ENCODE measurements at regions not wholly inside any gene's neighbourhood (a gene's known extent, or its start where the extent isn't known, plus 50 kb on each side); places are given as distances from the start of the nearest gene placed in this dataset.

DNA sequence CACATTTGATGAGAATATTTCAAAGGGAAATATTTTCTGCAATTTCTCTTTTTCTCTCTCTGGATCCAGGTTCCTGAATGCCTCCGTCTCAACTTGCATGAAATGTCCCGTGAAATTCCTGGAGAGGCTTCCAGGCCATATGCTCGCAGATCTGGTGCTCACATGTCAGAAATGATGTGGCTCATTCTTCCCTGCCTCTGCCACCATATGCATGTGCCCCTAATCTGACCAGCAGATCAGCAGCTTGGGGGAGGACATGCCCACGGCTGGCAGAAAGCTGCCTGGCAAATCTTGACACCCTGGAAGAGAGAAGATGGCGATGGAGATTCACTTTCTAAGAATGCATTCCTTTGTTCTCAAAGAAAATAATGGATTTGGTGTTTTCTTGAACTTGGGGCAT lies 490.7 kb downstream of the RPS24 start:
- TF ChIP-seq, protein P1, sequence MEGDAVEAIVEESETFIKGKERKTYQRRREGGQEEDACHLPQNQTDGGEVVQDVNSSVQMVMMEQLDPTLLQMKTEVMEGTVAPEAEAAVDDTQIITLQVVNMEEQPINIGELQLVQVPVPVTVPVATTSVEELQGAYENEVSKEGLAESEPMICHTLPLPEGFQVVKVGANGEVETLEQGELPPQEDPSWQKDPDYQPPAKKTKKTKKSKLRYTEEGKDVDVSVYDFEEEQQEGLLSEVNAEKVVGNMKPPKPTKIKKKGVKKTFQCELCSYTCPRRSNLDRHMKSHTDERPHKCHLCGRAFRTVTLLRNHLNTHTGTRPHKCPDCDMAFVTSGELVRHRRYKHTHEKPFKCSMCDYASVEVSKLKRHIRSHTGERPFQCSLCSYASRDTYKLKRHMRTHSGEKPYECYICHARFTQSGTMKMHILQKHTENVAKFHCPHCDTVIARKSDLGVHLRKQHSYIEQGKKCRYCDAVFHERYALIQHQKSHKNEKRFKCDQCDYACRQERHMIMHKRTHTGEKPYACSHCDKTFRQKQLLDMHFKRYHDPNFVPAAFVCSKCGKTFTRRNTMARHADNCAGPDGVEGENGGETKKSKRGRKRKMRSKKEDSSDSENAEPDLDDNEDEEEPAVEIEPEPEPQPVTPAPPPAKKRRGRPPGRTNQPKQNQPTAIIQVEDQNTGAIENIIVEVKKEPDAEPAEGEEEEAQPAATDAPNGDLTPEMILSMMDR (conservative IDR thresholded peaks at IDR 0.05 in 1 of 2, IDR thresholded peaks at IDR 0.05 in 1 of 2; ENCODE audit: extremely low read depth in 1 of 2, insufficient read depth in 1 of 2, low read depth in 1 of 2, low read length in 2 of 2): no peak
- TF ChIP-seq EZH2 (IDR thresholded peaks at IDR 0.05; ENCODE audit: borderline replicate concordance, low read length): no peak

All from mammary epithelial cell (primary cell).